ENCODE measurements at regions not wholly inside any gene's neighbourhood (a gene's known extent, or its start where the extent isn't known, plus 50 kb on each side); places are given as distances from the start of the nearest gene placed in this dataset.

GRCh38 chrX:54675762-54676161 is 122.3 kb downstream of the ITIH6 start (continued):
- no peak for TF ChIP-seq MXD1 (CRISPR knock-in tag; IDR thresholded peaks at IDR 0.05)

GRCh38 chrX:54695231-54695630 is 102.8 kb downstream of the ITIH6 start:
- FAIRE-seq (no peak), DNase-seq (ENCODE audit: low spot score) (no peak), ATAC-seq (no peak)
- intact Hi-C loops (cut with micrococcal nuclease; ENCODE audit: unreplicated experiment) (no loop called here), in situ Hi-C loops (cut with HindIII; ENCODE audit: extremely low pct_ligation_motif_present, low pct_unique_long_range_greater_than_20kb) (no loop called here)
- CTCF ChIA-PET (ENCODE audit: low intra/inter-chr PET ratio, low total read pairs), result no interaction called here
- Histone ChIP-seq H4K20me1 (ENCODE audit: insufficient read depth, low read length) (no peaks in the 10 kb centered on the region), H3K9ac (ENCODE audit: insufficient read depth, low read depth, low read length) (no peak overlapping the region), H3K36me3 (replicated peaks in 1 of 2; ENCODE audit: control insufficient read depth in 1 of 2, insufficient read depth in 2 of 2, low read length in 2 of 2) (no peaks in the 10 kb centered on the region), H2AFZ (ENCODE audit: low read length) (no peak overlapping the region), H3K27me3 (ENCODE audit: control insufficient read depth in 1 of 2, insufficient read depth in 2 of 2, low read length in 2 of 2) (no peaks in the 10 kb centered on the region), H3K27ac (ENCODE audit: extremely low read length, insufficient read depth, low read length) (no peak overlapping the region), H3K79me2 (ENCODE audit: insufficient read depth, low read length) (no peaks in the 10 kb centered on the region), H3K4me2 (ENCODE audit: low read depth, low read length) (no peak overlapping the region), H3K4me1 (ENCODE audit: insufficient read depth, low read length) (no peaks in the 10 kb centered on the region), H3K9me3 (ENCODE audit: low read length) (no peaks in the 10 kb centered on the region), H3K4me3 (replicated peaks in 1 of 3; ENCODE audit: insufficient read depth in 1 of 3, low read depth in 2 of 3, low read length in 3 of 3) (no peak overlapping the region)
- POLR2A ChIA-PET, result no interaction called here
- 0% methylated on average over 2 of the region's 2 CpGs for WGBS (ENCODE audit: low lambda C conversion rate)
- TF ChIP-seq IKZF4 (CRISPR knock-in tag; IDR thresholded peaks at IDR 0.05; ENCODE audit: borderline replicate concordance, low read depth, not compliant biosample characterization) (no peak), SATB2 (CRISPR knock-in tag; IDR thresholded peaks at IDR 0.05) (no peak), GRHL1 (CRISPR knock-in tag; conservative IDR thresholded peaks at IDR 0.05) (no peak), EHMT2 (IDR thresholded peaks at IDR 0.05; ENCODE audit: borderline replicate concordance, low read depth, low read length) (no peak), MAZ (IDR thresholded peaks at IDR 0.05; ENCODE audit: borderline replicate concordance, low read depth, low read length) (no peak), MAZ (CRISPR knock-in tag; IDR thresholded peaks at IDR 0.05; ENCODE audit: low read depth) (no peak), HMGXB3 (CRISPR knock-in tag; IDR thresholded peaks at IDR 0.05; ENCODE audit: borderline replicate concordance) (no peak), GABPB1 (CRISPR knock-in tag; IDR thresholded peaks at IDR 0.05) (no peak), EP300 (IDR thresholded peaks at IDR 0.05; ENCODE audit: low read depth in 2 of 2, low read length in 2 of 2) (no peak), EP300 (CRISPR knock-in tag; IDR thresholded peaks at IDR 0.05; ENCODE audit: borderline replicate concordance) (no peak), ZNF230 (CRISPR knock-in tag; IDR thresholded peaks at IDR 0.05) (no peak), ELF4 (CRISPR knock-in tag; IDR thresholded peaks at IDR 0.05; ENCODE audit: borderline replicate concordance) (no peak)
- BruUV-seq (replicated peaks), result no TSS peak
